GM13977 (cell line): ENCODE measurements at regions not wholly inside any gene's neighbourhood (a gene's known extent, or its start where the extent isn't known, plus 50 kb on each side); places are given as distances from the start of the nearest gene placed in this dataset.

Experiments used
- DNase-seq: peaks from one replicate; pipeline ENCODE4 v3.0.0; 2012; ENCODE audit warnings: low spot score
- in situ Hi-C: fragments of 300-500 bp; cut with MboI; formaldehyde crosslinking; loops from one replicate; pipeline ENCODE4 v1.12.0; 2022; ENCODE audit warnings: low sequenced_read_pairs, low pct_unique_long_range_greater_than_20kb, mixed read lengths, inconsistent platforms; ENCODE audit not compliant: unreplicated experiment
- TF ChIP-seq, protein P1 (sequence below): IDR thresholded peaks from 2 replicates; pipeline ENCODE4 v1.5.1; 2012; ENCODE audit warnings: mild to moderate bottlenecking, control low read depth; ENCODE audit not compliant: insufficient read depth; ENCODE audit errors: extremely low read depth, missing control alignments

DNA sequence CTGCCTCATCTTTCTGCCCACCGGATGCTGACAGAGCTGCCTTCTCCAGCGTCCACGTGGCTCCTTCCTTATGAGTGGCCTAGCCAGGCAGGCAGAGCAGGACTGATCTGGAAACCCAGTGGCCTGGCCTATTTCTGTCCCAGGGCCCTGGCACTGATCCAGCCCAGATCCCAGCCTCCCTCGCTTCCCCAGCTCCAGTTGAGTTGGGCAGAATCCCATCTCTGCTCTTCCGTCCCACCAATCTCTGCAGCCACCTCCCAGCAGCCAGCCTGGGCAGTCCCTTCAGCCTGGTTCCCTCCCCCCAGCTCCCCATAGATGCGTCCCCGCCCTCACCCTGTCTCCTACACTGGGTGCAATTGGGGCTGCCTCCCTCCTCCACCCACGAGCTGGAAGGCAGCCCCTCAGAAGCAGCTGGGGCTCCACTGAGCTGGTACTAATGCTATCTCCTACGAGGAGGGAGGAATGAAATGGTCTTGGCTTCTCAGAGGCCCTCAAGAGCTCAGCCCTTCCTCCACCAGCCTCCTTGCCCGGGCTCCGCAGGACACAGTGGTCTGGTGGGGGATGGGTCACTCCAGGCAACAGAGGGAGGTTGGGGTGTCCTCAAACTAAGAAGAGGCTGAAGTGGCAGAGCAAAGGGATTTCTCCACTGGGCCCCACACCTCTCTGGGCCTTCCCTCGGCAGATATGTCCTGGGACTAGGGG lies 94.2 kb downstream of the PJA1 start:
- DNase-seq: no peak
- TF ChIP-seq, protein P1, sequence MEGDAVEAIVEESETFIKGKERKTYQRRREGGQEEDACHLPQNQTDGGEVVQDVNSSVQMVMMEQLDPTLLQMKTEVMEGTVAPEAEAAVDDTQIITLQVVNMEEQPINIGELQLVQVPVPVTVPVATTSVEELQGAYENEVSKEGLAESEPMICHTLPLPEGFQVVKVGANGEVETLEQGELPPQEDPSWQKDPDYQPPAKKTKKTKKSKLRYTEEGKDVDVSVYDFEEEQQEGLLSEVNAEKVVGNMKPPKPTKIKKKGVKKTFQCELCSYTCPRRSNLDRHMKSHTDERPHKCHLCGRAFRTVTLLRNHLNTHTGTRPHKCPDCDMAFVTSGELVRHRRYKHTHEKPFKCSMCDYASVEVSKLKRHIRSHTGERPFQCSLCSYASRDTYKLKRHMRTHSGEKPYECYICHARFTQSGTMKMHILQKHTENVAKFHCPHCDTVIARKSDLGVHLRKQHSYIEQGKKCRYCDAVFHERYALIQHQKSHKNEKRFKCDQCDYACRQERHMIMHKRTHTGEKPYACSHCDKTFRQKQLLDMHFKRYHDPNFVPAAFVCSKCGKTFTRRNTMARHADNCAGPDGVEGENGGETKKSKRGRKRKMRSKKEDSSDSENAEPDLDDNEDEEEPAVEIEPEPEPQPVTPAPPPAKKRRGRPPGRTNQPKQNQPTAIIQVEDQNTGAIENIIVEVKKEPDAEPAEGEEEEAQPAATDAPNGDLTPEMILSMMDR: no peak
- in situ Hi-C loops: no loop called here

DNA sequence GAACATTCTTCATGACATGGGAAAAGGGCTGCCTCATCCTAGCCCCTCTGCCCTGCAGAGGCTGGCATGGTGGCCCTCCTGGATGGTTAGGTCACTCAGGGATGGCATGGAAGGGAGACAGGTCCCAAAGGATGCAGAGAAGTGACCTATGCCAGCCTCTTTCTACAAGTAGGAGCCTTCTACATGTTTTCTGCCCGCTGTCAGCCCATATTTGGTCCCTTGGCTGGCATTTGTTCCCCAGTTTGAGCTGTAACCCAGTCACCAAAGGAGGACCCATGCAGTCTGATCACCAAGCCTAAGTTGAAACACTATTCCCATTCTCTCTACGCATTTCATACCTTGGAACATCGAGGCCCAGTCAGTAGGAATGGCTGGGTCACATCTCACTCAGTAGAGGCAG lies 95.4 kb downstream of the PJA1 start:
- TF ChIP-seq, protein P1: no peak
- in situ Hi-C loops: no loop called here

DNA sequence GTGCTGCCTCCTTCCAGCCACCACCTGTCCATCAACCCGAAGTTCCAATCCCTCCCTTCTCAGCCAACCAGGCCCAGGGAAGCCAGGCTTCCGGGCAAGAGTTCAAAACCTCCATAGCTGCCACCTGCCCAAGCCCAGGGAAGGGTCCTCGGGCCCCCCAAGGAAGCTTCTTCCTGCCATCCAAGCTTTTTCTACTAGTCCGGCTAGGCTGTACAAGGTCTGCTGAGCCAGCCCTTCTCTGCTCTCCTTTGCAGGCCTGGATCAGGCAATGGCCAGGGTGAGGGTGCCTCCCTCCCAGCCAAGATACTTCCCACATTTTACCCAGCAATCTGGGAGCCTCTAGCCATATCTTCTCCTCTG lies 96.2 kb downstream of the PJA1 start:
- in situ Hi-C loops: no loop called here
- DNase-seq: no peak
- TF ChIP-seq, protein P1: no peak

More for the DNA sequence above, 95.4 kb downstream of the PJA1 start:
- no peak for DNase-seq

DNA sequence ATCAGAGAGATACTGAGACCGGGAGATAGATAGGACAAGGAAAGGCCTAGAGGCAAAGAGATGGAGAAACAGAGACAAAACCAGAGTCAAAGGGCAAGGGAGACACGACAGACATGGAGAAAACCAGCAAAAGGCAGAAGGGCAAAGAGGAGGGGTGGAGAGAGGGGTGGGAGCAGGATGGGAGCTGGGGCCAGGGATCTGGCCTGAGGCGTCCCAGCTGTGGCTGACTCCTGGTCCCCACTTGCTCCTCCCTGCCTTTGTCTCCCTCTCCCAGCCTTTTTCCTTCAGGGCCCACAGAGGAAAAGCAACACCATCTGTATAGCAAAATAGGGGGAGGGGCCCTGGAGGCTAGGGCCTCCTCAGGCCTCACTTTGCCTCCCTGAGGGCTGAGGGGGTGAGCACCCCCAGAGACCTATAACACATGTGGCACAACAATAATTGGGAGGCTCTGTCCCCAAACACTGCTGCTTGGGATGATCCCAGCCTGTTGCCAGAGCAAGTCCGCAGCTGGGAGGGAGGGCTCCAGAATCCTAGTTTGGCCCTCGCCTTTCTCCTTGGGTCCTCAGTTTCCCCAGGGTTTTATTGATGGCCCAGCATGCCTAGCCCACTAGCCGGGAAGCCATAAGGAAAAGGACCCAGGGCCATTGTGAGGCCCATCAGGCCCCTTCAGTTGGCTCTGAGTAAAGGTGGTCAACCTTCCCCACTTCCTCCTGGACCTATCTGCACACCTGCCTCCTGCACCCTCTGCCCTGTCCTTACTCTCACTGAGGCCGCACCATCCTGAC lies 96.8 kb downstream of the PJA1 start:
- DNase-seq: no peak
- in situ Hi-C loops: no loop called here
- TF ChIP-seq, protein P1: no peak

DNA sequence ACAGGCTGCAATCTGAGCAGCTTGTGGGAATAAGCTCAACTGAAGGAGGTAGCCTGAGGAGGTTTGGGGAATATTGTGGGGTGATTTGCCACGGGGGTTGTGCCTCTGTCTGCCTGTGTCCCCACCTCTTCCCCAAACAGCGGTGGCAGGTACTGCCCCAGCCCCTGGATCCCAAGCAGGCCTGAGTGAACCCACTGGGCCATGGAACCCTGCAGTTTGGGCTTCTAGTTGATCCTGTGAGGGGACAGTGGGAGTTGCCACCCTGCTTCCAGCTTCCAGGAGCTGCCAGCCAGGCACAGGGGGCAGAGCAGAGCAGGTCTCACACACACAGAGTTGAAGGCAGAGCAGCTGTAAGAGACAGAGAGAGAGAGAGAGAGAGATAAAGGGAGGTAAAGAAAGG lies 97.4 kb downstream of the PJA1 start:
- in situ Hi-C loops: no loop called here
- DNase-seq: no peak

DNA sequence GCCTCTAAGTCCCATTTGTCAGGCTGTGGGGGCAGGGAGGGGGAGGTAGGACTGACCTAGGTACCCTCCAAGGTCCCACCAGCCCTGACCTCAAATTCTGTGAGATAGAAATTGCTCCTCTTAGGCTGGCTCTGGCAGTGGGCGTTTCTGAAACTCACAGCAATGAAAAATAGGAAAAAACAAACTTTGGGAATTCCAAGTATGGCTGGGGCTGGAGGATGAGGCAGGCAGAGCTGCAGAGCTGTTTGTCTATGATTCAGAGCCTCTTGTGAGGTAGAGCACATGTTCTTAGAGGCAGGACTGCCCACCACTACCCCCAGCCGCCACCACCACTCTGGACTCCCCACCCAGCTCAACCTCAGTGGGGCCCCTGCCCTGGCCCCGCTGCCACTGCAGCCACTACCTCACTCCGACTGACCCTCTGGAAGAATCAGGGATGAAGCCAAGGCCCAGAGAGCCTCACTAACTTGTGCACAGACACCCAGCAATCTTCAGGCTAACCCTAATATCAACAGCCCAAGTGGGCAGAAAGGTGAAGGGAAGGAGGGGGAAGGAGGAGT lies 98.2 kb downstream of the PJA1 start:
- TF ChIP-seq, protein P1: no peak
- no peak for DNase-seq
- in situ Hi-C loops: no loop called here

More for the DNA sequence above, 97.4 kb downstream of the PJA1 start:
- TF ChIP-seq, protein P1: no peak
